ENCODE measurements at regions not wholly inside any gene's neighbourhood (a gene's known extent, or its start where the extent isn't known, plus 50 kb on each side); places are given as distances from the start of the nearest gene placed in this dataset.

DNA sequence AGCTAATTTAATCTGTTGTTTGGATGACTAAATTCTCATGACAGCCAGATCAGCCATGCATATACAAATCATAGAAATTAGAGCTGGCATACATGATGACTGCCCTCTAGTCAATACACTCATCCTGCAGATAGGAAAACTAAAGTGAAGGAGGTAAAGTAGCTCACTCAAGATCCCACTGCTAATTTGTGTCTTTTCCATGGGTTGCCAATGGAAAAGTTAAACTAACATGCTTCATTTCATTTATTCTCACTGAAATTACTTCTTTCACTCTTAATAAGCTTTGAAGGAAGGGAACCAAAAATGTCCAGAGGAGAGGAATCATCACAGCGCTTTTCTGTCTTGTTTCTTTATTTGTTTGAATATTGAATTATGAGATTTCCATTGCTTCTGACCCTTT lies 308.2 kb downstream of the GJA1 start:
- Histone ChIP-seq H3K27me3 (no peaks in the 10 kb centered on the region), H3K4me1 (no peaks in the 10 kb centered on the region), H3K9me3 (no peaks in the 10 kb centered on the region), H3K36me3 (no peaks in the 10 kb centered on the region), H3K4me3 (no peak overlapping the region), H3K27ac (no peak overlapping the region)
- no peak for ATAC-seq
- TF ChIP-seq, protein P1, sequence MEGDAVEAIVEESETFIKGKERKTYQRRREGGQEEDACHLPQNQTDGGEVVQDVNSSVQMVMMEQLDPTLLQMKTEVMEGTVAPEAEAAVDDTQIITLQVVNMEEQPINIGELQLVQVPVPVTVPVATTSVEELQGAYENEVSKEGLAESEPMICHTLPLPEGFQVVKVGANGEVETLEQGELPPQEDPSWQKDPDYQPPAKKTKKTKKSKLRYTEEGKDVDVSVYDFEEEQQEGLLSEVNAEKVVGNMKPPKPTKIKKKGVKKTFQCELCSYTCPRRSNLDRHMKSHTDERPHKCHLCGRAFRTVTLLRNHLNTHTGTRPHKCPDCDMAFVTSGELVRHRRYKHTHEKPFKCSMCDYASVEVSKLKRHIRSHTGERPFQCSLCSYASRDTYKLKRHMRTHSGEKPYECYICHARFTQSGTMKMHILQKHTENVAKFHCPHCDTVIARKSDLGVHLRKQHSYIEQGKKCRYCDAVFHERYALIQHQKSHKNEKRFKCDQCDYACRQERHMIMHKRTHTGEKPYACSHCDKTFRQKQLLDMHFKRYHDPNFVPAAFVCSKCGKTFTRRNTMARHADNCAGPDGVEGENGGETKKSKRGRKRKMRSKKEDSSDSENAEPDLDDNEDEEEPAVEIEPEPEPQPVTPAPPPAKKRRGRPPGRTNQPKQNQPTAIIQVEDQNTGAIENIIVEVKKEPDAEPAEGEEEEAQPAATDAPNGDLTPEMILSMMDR (IDR thresholded peaks at IDR 0.05), result no peak
- no peak for TF ChIP-seq POLR2A (IDR thresholded peaks at IDR 0.05)
- WGBS, 4 donors, result 98 to 100% (median 98%) methylated on average over 1 of the region's 1 CpG
- intact Hi-C loops (cut with DNase I), result no loop called here
- DNase-seq, result no peak

DNA sequence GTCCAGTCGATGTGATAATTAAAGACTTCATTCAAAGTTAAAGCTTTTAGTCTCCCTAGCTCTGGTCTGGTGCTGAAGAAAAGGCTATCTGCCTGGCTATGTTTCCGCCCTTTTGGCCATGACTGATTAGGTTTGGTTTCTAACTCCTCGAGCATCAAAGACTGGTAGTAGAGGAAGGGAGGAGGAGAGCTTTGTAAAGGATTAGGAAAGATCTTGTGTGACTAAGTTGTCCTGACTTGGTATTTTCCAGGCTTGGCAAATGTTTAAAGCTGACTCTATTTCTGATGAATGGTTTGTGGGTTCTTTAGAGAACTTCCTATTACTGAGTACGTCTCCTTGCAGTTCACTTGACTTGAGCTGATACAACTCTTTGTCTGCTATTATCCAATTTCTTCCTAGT lies 312.9 kb downstream of the GJA1 start:
- 74 to 91% (median 79%) methylated on average over 4 of the region's 4 CpGs for WGBS, 4 donors
- no peak for ATAC-seq
- Histone ChIP-seq H3K27me3 (no peaks in the 10 kb centered on the region), H3K4me1 (no peaks in the 10 kb centered on the region), H3K9me3 (peaks cover 0 to 11% (median 0%) of the 10 kb centered on the region in 12 donors), H3K27ac (no peak overlapping the region), H3K36me3 (no peaks in the 10 kb centered on the region), H3K4me3 (no peak overlapping the region)
- TF ChIP-seq POLR2A (IDR thresholded peaks at IDR 0.05), result no peak
- TF ChIP-seq, protein P1 (IDR thresholded peaks at IDR 0.05), result no peak
- intact Hi-C loops (cut with DNase I), result no loop called here
- DNase-seq, result no peak

DNA sequence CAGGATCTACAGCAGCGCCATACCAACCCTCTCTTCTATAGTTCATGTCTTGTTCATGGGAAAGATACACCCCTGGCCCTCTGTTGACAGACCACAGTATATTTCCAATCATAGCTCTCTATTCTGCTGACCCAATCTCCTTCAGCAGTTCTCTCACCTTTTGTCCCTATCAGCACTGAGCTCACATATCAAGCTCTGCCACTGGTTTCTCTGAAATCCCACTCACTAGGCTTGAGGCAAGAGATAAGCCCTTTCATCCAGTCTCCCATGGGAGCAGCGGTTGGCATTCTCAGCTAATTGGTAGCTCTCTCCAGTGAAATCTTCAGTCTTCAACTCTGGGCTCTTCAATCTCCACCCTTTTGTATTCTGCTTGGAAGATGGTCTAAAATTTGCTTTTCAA lies 313.4 kb downstream of the GJA1 start:
- intact Hi-C loops (cut with DNase I), result no loop called here
- ATAC-seq (no peak), DNase-seq (no peak)
- peaks cover 0 to 11% (median 0%) of the 10 kb centered on the region in 12 donors for H3K9me3 ChIP-seq
- H3K36me3 ChIP-seq, result no peaks in the 10 kb centered on the region
- H3K4me3 ChIP-seq, result no peak overlapping the region
- no peak for TF ChIP-seq POLR2A (IDR thresholded peaks at IDR 0.05)
- TF ChIP-seq, protein P1 (IDR thresholded peaks at IDR 0.05), result no peak
- no peaks in the 10 kb centered on the region for H3K27me3 ChIP-seq
- no peaks in the 10 kb centered on the region for H3K4me1 ChIP-seq
- 63 to 87% (median 71%) methylated on average over 2 of the region's 2 CpGs for WGBS, 4 donors
- H3K27ac ChIP-seq, result no peak overlapping the region

DNA sequence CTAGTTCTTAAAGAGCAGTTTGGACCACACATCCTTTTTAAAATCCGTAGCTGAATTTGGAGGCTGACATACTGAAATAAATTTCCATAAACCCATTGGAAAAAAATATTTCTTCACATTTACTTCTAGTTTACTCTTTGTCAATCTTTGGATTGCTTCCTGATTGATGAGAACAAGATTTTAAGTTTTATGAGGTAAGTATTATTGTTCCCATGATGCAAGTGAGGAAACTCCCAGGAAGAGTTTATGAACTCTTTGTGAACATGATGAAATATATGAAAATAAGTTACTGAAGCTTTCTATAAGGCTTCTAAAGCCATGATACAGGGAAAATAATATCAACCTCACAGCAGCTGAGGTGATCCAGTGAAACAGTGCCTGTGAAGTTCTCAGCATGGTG lies 320.0 kb downstream of the GJA1 start:
- no peak overlapping the region for H3K4me3 ChIP-seq
- no peak for ATAC-seq
- intact Hi-C loops (cut with DNase I), result no loop called here
- H3K36me3 ChIP-seq, result no peaks in the 10 kb centered on the region
- TF ChIP-seq, protein P1 (IDR thresholded peaks at IDR 0.05), result no peak
- no peak for TF ChIP-seq POLR2A (IDR thresholded peaks at IDR 0.05)
- 83 to 98% (median 95%) methylated on average over 1 of the region's 1 CpG for WGBS, 4 donors
- H3K27ac ChIP-seq, result no peak overlapping the region
- H3K9me3 ChIP-seq, result peaks cover 0 to 11% (median 0%) of the 10 kb centered on the region in 12 donors
- DNase-seq, result no peak
- peaks cover 0 to 9% (median 0%) of the 10 kb centered on the region in 12 donors for H3K4me1 ChIP-seq
- H3K27me3 ChIP-seq, result no peaks in the 10 kb centered on the region

Measured in heart left ventricle (tissue), 16 donors.